GM23338 (cell line): ENCODE measurements at regions not wholly inside any gene's neighbourhood (a gene's known extent, or its start where the extent isn't known, plus 50 kb on each side); places are given as distances from the start of the nearest gene placed in this dataset.

Experiments
- ATAC-seq: fragments of 200-7000 bp; cut with Tn5 transposase; 3 replicates; pipeline ENCODE4 v1.9.1; 2020
- DNase-seq: peaks from one replicate; pipeline ENCODE4 v3.0.0-alpha.2; 2015; ENCODE audit warnings: low spot score
- H2AFZ ChIP-seq: fragments of 200-600 bp; sonication (generic); 2 replicates; pipeline ENCODE4 v1.8.0; 2016; ENCODE audit warnings: antibody characterized with exemption, mild to moderate bottlenecking, moderate library complexity
- H3F3A ChIP-seq: fragments of 200-600 bp; sonication (generic); replicated peaks from 2 replicates; pipeline ENCODE4 v1.8.0; 2017; ENCODE audit warnings: antibody characterized with exemption, mixed run types, low read depth
- H3K27ac ChIP-seq: fragments of 200-600 bp; sonication (generic); 2 replicates; pipeline ENCODE4 v1.6.1; 2016; ENCODE audit warnings: low read depth
- H3K27me3 ChIP-seq: fragments of 200-600 bp; sonication (generic); 2 replicates; pipeline ENCODE4 v1.8.0; 2016; ENCODE audit warnings: mild to moderate bottlenecking, mixed run types, moderate library complexity; ENCODE audit not compliant: insufficient read depth
- H3K36me3 ChIP-seq: fragments of 200-600 bp; sonication (generic); 2 replicates; pipeline ENCODE4 v1.8.0; 2016; ENCODE audit warnings: mild to moderate bottlenecking; ENCODE audit not compliant: insufficient read depth
- H3K4me1 ChIP-seq: fragments of 200-600 bp; sonication (generic); 2 replicates; pipeline ENCODE4 v1.8.0; 2016; ENCODE audit warnings: mild to moderate bottlenecking, moderate library complexity; ENCODE audit not compliant: insufficient read depth
- H3K4me2 ChIP-seq: fragments of 200-600 bp; sonication (generic); 2 replicates; pipeline ENCODE4 v1.7.1; 2017; ENCODE audit warnings: mixed run types
- H3K4me3 ChIP-seq: fragments of 200-600 bp; sonication (generic); 2 replicates; pipeline ENCODE4 v1.6.1; 2016; ENCODE audit warnings: mixed run types
- H3K79me2 ChIP-seq: fragments of 200-600 bp; sonication (generic); replicated peaks from 2 replicates; pipeline ENCODE4 v1.8.0; 2017; ENCODE audit warnings: mild to moderate bottlenecking; ENCODE audit not compliant: insufficient read depth
- H3K9me2 ChIP-seq: fragments of 200-600 bp; sonication (generic); 2 replicates; pipeline ENCODE4 v1.8.0; 2017; ENCODE audit not compliant: insufficient read depth
- H4K20me1 ChIP-seq: fragments of 200-600 bp; sonication (generic); replicated peaks from 2 replicates; pipeline ENCODE4 v1.8.0; 2017; ENCODE audit warnings: mild to moderate bottlenecking; ENCODE audit not compliant: insufficient read depth
- H3K27ac Mint-ChIP-seq: 2 replicates; pipeline ENCODE4 v1.8.0; 2020; ENCODE audit warnings: inconsistent platforms, mild to moderate bottlenecking, moderate library complexity, mixed read lengths
- H3K27me3 Mint-ChIP-seq: 3 replicates; pipeline ENCODE4 v1.8.0; 2022; ENCODE audit warnings: low read depth, mild to moderate bottlenecking, moderate library complexity, mixed read lengths, inconsistent platforms; ENCODE audit not compliant: insufficient read depth, poor library complexity
- H3K36me3 Mint-ChIP-seq: 3 replicates; pipeline ENCODE4 v1.8.0; 2021; ENCODE audit warnings: low read depth, mild to moderate bottlenecking, inconsistent platforms, moderate library complexity, mixed read lengths
- H3K4me1 Mint-ChIP-seq: 3 replicates; pipeline ENCODE4 v1.8.0; 2020; ENCODE audit warnings: mild to moderate bottlenecking, inconsistent platforms, mixed read lengths
- H3K4me3 Mint-ChIP-seq: 3 replicates; pipeline ENCODE4 v1.8.0; 2021; ENCODE audit warnings: moderate library complexity, mild to moderate bottlenecking, inconsistent platforms, mixed read lengths
- H3K9me3 Mint-ChIP-seq: 3 replicates; pipeline ENCODE4 v1.8.0; 2020; ENCODE audit warnings: moderate library complexity, mild to moderate bottlenecking, inconsistent platforms, mixed read lengths
- JUNB ChIP-seq: IDR thresholded peaks from one replicate; pipeline ENCODE4 v1.6.1; 2016; ENCODE audit warnings: antibody characterized with exemption; ENCODE audit not compliant: unreplicated experiment
- NANOG ChIP-seq: IDR thresholded peaks from 2 replicates; pipeline ENCODE4 v1.6.1; 2016; ENCODE audit warnings: antibody characterized with exemption, borderline replicate concordance
- STAT1 ChIP-seq: IDR thresholded peaks from one replicate; pipeline ENCODE4 v1.6.1; 2016; ENCODE audit warnings: antibody characterized with exemption; ENCODE audit not compliant: unreplicated experiment
- ZNF331 ChIP-seq: fragments of 250-450 bp; sonication (Bioruptor Pico); IDR thresholded peaks from 2 replicates; pipeline ENCODE4 v1.5.0; 2020; ENCODE audit warnings: low read depth, mild to moderate bottlenecking, moderate library complexity
- TF ChIP-seq, protein P1 (sequence below): IDR thresholded peaks from one replicate; pipeline ENCODE4 v1.6.1; 2018; ENCODE audit warnings: antibody characterized with exemption; ENCODE audit not compliant: unreplicated experiment
- TF ChIP-seq, protein P2 (sequence below): fragments of 250-450 bp; sonication (Bioruptor Pico); IDR thresholded peaks from 2 replicates; pipeline ENCODE4 v1.5.0; 2020; ENCODE audit warnings: mild to moderate bottlenecking, moderate library complexity
- TF ChIP-seq, protein P3 (sequence below): IDR thresholded peaks from 2 replicates; pipeline ENCODE4 v1.6.1; 2016; ENCODE audit warnings: antibody characterized with exemption

DNA sequence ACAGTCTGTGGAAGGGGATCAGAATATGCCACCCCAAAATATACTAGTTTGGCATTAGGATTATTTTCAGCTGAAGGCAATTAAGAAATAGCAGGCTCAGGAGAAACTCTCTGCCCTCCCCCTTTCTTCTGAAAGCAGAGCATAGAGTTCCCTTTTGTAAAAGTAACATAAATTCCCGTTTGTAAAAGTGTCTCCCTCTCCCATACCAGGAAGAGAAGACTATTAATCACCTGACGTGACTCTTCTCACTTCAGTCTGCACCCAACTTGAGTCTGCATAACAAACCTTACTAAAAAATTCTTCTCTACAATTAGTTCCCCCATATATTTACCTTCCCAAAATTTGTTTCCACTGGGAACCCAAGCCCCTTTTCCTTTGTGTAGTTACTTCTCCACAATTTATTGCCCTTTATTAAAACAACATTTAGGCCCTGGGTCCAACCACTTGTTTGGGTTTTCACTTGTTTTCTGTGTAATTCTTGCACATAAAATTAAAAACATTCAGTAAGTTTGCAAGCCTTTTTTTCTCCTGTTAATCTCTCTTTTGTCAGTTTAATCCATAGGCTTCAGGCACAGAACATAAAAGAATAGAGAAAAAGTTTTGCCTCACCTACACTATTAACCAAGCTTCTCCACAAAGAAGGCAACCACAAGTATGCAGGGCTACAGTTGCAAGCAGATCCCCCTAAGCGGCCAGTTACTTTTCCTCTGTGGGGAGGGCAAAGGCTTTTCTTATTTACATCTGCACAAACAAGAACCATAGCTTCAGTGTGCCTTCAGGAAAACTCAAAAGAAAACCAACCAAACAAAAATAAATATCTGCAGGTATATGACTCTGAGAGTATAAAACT, 73.8 kb upstream of the EPCAM start:
- no peak overlapping the region for H3K27ac Mint-ChIP-seq

DNA sequence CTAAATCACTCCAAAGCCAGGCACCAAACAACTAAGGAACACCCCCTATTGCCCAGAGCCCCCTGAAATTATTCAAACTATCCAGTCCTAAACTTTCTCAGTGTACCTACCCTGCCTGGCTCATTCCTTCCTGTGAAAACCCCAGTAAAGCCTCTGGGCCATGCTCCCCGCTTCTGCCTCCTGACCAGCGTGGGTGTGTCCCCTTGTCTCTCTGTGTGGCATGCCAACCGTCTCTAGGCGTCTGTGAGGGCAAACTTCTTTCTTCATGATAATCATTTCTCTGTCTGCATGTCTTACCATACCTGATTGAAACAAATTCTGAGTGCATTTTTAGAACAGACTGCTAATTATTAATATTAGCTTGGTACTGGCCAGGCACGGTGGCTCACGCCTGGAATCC, 75.1 kb upstream of the EPCAM start:
- DNase-seq = no peak
- peaks cover 8% of the 10 kb centered on the region; the same call in 1 of the 2 replicates for H3K9me2 ChIP-seq
- Mint-ChIP-seq H3K27me3 (no peaks in the 10 kb centered on the region), H3K9me3 (no peaks in the 10 kb centered on the region), H3K36me3 (no peaks in the 10 kb centered on the region), H3K4me3 (no peak overlapping the region), H3K4me1 (peaks cover 19% of the 10 kb centered on the region), H3K27ac (no peak overlapping the region)
- no peaks in the 10 kb centered on the region for H4K20me1 ChIP-seq
- no peaks in the 10 kb centered on the region for H3F3A ChIP-seq
- no peak overlapping the region for H3K4me2 ChIP-seq
- H3K4me3 ChIP-seq = no peak overlapping the region
- H3K4me1 ChIP-seq = peaks cover 17% of the 10 kb centered on the region
- no peaks in the 10 kb centered on the region for H3K79me2 ChIP-seq
- no peak overlapping the region for H3K27ac ChIP-seq
- H3K36me3 ChIP-seq = no peaks in the 10 kb centered on the region
- ATAC-seq = no peak
- no peaks in the 10 kb centered on the region for H3K27me3 ChIP-seq
- no peak overlapping the region for H2AFZ ChIP-seq
- no peak for TF ChIP-seq NANOG
- TF ChIP-seq, protein P1, sequence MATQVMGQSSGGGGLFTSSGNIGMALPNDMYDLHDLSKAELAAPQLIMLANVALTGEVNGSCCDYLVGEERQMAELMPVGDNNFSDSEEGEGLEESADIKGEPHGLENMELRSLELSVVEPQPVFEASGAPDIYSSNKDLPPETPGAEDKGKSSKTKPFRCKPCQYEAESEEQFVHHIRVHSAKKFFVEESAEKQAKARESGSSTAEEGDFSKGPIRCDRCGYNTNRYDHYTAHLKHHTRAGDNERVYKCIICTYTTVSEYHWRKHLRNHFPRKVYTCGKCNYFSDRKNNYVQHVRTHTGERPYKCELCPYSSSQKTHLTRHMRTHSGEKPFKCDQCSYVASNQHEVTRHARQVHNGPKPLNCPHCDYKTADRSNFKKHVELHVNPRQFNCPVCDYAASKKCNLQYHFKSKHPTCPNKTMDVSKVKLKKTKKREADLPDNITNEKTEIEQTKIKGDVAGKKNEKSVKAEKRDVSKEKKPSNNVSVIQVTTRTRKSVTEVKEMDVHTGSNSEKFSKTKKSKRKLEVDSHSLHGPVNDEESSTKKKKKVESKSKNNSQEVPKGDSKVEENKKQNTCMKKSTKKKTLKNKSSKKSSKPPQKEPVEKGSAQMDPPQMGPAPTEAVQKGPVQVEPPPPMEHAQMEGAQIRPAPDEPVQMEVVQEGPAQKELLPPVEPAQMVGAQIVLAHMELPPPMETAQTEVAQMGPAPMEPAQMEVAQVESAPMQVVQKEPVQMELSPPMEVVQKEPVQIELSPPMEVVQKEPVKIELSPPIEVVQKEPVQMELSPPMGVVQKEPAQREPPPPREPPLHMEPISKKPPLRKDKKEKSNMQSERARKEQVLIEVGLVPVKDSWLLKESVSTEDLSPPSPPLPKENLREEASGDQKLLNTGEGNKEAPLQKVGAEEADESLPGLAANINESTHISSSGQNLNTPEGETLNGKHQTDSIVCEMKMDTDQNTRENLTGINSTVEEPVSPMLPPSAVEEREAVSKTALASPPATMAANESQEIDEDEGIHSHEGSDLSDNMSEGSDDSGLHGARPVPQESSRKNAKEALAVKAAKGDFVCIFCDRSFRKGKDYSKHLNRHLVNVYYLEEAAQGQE = no peak
- TF ChIP-seq, protein P2, sequence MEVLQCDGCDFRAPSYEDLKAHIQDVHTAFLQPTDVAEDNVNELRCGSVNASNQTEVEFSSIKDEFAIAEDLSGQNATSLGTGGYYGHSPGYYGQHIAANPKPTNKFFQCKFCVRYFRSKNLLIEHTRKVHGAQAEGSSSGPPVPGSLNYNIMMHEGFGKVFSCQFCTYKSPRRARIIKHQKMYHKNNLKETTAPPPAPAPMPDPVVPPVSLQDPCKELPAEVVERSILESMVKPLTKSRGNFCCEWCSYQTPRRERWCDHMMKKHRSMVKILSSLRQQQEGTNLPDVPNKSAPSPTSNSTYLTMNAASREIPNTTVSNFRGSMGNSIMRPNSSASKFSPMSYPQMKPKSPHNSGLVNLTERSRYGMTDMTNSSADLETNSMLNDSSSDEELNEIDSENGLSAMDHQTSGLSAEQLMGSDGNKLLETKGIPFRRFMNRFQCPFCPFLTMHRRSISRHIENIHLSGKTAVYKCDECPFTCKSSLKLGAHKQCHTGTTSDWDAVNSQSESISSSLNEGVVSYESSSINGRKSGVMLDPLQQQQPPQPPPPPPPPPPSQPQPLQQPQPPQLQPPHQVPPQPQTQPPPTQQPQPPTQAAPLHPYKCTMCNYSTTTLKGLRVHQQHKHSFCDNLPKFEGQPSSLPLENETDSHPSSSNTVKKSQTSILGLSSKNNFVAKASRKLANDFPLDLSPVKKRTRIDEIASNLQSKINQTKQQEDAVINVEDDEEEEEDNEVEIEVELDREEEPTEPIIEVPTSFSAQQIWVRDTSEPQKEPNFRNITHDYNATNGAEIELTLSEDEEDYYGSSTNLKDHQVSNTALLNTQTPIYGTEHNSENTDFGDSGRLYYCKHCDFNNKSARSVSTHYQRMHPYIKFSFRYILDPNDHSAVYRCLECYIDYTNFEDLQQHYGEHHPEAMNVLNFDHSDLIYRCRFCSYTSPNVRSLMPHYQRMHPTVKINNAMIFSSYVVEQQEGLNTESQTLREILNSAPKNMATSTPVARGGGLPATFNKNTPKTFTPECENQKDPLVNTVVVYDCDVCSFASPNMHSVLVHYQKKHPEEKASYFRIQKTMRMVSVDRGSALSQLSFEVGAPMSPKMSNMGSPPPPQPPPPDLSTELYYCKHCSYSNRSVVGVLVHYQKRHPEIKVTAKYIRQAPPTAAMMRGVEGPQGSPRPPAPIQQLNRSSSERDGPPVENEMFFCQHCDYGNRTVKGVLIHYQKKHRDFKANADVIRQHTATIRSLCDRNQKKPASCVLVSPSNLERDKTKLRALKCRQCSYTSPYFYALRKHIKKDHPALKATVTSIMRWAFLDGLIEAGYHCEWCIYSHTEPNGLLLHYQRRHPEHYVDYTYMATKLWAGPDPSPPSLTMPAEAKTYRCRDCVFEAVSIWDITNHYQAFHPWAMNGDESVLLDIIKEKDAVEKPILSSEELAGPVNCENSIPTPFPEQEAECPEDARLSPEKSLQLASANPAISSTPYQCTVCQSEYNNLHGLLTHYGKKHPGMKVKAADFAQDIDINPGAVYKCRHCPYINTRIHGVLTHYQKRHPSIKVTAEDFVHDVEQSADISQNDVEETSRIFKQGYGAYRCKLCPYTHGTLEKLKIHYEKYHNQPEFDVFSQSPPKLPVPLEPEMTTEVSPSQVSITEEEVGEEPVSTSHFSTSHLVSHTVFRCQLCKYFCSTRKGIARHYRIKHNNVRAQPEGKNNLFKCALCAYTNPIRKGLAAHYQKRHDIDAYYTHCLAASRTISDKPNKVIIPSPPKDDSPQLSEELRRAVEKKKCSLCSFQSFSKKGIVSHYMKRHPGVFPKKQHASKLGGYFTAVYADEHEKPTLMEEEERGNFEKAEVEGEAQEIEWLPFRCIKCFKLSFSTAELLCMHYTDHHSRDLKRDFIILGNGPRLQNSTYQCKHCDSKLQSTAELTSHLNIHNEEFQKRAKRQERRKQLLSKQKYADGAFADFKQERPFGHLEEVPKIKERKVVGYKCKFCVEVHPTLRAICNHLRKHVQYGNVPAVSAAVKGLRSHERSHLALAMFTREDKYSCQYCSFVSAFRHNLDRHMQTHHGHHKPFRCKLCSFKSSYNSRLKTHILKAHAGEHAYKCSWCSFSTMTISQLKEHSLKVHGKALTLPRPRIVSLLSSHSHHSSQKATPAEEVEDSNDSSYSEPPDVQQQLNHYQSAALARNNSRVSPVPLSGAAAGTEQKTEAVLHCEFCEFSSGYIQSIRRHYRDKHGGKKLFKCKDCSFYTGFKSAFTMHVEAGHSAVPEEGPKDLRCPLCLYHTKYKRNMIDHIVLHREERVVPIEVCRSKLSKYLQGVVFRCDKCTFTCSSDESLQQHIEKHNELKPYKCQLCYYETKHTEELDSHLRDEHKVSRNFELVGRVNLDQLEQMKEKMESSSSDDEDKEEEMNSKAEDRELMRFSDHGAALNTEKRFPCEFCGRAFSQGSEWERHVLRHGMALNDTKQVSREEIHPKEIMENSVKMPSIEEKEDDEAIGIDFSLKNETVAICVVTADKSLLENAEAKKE = no peak
- TF ChIP-seq JUNB = no peak
- TF ChIP-seq, protein P3, sequence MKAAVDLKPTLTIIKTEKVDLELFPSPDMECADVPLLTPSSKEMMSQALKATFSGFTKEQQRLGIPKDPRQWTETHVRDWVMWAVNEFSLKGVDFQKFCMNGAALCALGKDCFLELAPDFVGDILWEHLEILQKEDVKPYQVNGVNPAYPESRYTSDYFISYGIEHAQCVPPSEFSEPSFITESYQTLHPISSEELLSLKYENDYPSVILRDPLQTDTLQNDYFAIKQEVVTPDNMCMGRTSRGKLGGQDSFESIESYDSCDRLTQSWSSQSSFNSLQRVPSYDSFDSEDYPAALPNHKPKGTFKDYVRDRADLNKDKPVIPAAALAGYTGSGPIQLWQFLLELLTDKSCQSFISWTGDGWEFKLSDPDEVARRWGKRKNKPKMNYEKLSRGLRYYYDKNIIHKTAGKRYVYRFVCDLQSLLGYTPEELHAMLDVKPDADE = no peak
- no peak for TF ChIP-seq ZNF331
- TF ChIP-seq STAT1 = no peak

More for the DNA sequence above, 73.8 kb upstream of the EPCAM start:
- Histone ChIP-seq H3K27ac (no peak overlapping the region), H3K79me2 (no peaks in the 10 kb centered on the region), H3K4me1 (peaks cover 23% of the 10 kb centered on the region), H3K36me3 (no peaks in the 10 kb centered on the region), H3K4me3 (no peak overlapping the region), H3F3A (no peaks in the 10 kb centered on the region), H3K4me2 (no peak overlapping the region), H2AFZ (peak overlapping the region; percentile 11; the same call in 1 of the 2 replicates), H4K20me1 (no peaks in the 10 kb centered on the region), H3K27me3 (no peaks in the 10 kb centered on the region), H3K9me2 (peaks cover 8% of the 10 kb centered on the region; the same call in 1 of the 2 replicates)
- Mint-ChIP-seq H3K36me3 (no peaks in the 10 kb centered on the region), H3K4me1 (peaks cover 26% of the 10 kb centered on the region), H3K4me3 (no peak overlapping the region), H3K9me3 (no peaks in the 10 kb centered on the region), H3K27me3 (no peaks in the 10 kb centered on the region)
- ATAC-seq (peak; percentile 53), DNase-seq (no peak)
- TF ChIP-seq, protein P3 = no peak
